HG02885 (cell line): ENCODE measurements at regions not wholly inside any gene's neighbourhood (a gene's known extent, or its start where the extent isn't known, plus 50 kb on each side); places are given as distances from the start of the nearest gene placed in this dataset.

ENCODE experiments used
- ATAC-seq: cut with Tn5 transposase; IDR thresholded peaks from one replicate; pipeline ENCODE4 v1.9.1; 2021; ENCODE audit warnings: mild to moderate bottlenecking; ENCODE audit not compliant: unreplicated experiment, poor library complexity

GRCh38 chr2:157203651-157204050 is 53.9 kb upstream of the GALNT5 start:
- ATAC-seq: no peak

DNA sequence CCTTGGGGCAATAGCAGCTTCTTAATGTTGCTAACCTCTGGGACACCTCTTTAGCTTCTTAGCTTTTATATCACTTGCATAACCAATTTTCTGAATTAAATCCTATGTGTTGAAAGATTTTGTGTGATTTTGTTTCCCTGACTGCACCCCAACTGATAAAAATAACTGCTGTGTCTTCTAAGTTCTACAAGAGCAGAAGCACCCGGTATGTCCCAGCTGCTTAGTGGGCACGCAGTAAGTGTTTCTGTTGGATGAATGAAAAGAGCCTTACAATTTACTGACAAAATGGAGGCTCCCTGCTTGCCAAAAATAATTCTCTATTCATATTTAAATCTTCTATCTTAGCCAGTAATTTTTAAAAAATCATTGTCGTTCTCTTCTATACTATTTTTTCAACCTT is 53.1 kb upstream of the GALNT5 start:
- no peak for ATAC-seq

- ATAC-seq: no peak
Observed at GRCh38 chr2:157206916-157207315, 50.6 kb upstream of the GALNT5 start.
